SIG-M5 treated with dmso at 0.1 percent for 504 hours (cell line): ENCODE measurements at regions not wholly inside any gene's neighbourhood (a gene's known extent, or its start where the extent isn't known, plus 50 kb on each side); places are given as distances from the start of the nearest gene placed in this dataset.
"Not testable (repeated sequence)": the region's sequence is repeated elsewhere in the genome, so short reads cannot be mapped to it uniquely, and the experiment has no call there.

Source experiments
- DNase-seq: peaks from one replicate; lab custom pipeline; 2025; ENCODE audit not compliant: unreplicated experiment; lab: John Stamatoyannopoulos, UW

GRCh38 chr12:5163661-5164060, 120.0 kb downstream of the KCNA5 start:
- DNase-seq = no peak

- DNase-seq = no peak
Observed at GRCh38 chr12:5165296-5165970, 121.8 kb downstream of the KCNA5 start.

GRCh38 chr12:5166976-5167375, 123.3 kb downstream of the KCNA5 start:
- DNase-seq = no peak

- no peak for DNase-seq
Observed at GRCh38 chr12:5168148-5168547, 124.5 kb downstream of the KCNA5 start.

- no peak for DNase-seq
Observed at GRCh38 chr12:5170844-5171243, 127.2 kb downstream of the KCNA5 start.

- DNase-seq = peak; percentile 5
Observed at GRCh38 chr12:5171701-5172100, 128.0 kb downstream of the KCNA5 start.

GRCh38 chr12:5172886-5173285, 129.2 kb downstream of the KCNA5 start:
- DNase-seq = no peak

GRCh38 chr12:5173511-5174011, 129.9 kb downstream of the KCNA5 start:
- DNase-seq = no peak

- not testable (repeated sequence) for DNase-seq
Observed at GRCh38 chr12:5175415-5175814, 131.7 kb downstream of the KCNA5 start.

- no peak for DNase-seq
Observed at GRCh38 chr12:5176036-5176435, 132.4 kb downstream of the KCNA5 start.

- no peak for DNase-seq
Observed at GRCh38 chr12:5177096-5177495, 133.4 kb downstream of the KCNA5 start.

- DNase-seq = no peak
Observed at GRCh38 chr12:5177731-5178130, 134.1 kb downstream of the KCNA5 start.

- DNase-seq = no peak
Observed at GRCh38 chr12:5178571-5178970, 134.9 kb downstream of the KCNA5 start.

GRCh38 chr12:5180496-5180895, 136.8 kb downstream of the KCNA5 start:
- DNase-seq = no peak

- DNase-seq = no peak
Observed at GRCh38 chr12:5184186-5184585, 140.5 kb downstream of the KCNA5 start.

GRCh38 chr12:5185435-5186069, 141.9 kb downstream of the KCNA5 start:
- DNase-seq = no peak

- no peak for DNase-seq
Observed at GRCh38 chr12:5186715-5187114, 143.0 kb downstream of the KCNA5 start.

- DNase-seq = no peak
Observed at GRCh38 chr12:5187136-5187535, 143.5 kb downstream of the KCNA5 start.

- no peak for DNase-seq
Observed at GRCh38 chr12:5188472-5188871, 144.8 kb downstream of the KCNA5 start.

- no peak for DNase-seq
Observed at GRCh38 chr12:5189173-5189572, 145.5 kb downstream of the KCNA5 start.

- no peak for DNase-seq
Observed at GRCh38 chr12:5191803-5192538, 148.3 kb downstream of the KCNA5 start.

- no peak for DNase-seq
Observed at GRCh38 chr12:5192726-5193125, 149.0 kb downstream of the KCNA5 start.
